DOHH2 (cell line): ENCODE measurements at regions not wholly inside any gene's neighbourhood (a gene's known extent, or its start where the extent isn't known, plus 50 kb on each side); places are given as distances from the start of the nearest gene placed in this dataset.

Experiments
- CTCF ChIP-seq: fragments of 200-600 bp; sonication (generic); IDR thresholded peaks from one replicate; pipeline ENCODE4 v1.5.1; 2014; ENCODE audit warnings: antibody characterized with exemption, mild to moderate bottlenecking, low read depth, low read length; ENCODE audit not compliant: poor library complexity, severe bottlenecking
- EZH2phosphoT487 ChIP-seq: fragments of 200-600 bp; sonication (generic); IDR thresholded peaks from 2 replicates; pipeline ENCODE4 v1.6.1; 2017; ENCODE audit warnings: borderline replicate concordance, mild to moderate bottlenecking, antibody characterized with exemption, low read length, moderate library complexity, mixed read lengths

GRCh38 chr3:111278959-111279358 lies 207.3 kb downstream of the NECTIN3 start:
- TF ChIP-seq EZH2phosphoT487 (no peak), CTCF (no peak)
